ENCODE measurements at regions not wholly inside any gene's neighbourhood (a gene's known extent, or its start where the extent isn't known, plus 50 kb on each side); places are given as distances from the start of the nearest gene placed in this dataset.

DNA sequence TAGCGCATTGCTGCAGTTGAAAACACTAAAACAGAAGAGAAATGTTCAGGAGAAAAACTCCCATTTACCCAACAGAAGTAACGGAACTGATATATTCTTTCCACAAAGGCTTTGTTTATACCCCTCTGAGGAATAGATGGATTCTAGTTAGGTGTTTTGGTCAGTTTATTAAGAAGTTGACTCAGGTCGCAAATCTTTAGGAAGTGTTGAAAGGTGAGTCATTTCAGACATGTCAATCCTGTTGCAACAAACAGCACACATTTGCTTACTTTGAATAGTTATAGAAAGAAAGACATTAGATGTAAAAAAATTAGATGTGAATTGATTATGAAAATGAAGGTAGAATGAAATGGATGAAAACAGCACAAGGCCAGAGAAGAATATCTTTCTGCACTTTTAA, 941.0 kb downstream of the KCNJ2 start:
- no peak for DNase-seq

- DNase-seq = no peak
These were observed 942.1 kb downstream of the KCNJ2 start for GRCh38 chr17:71111460-71111859.

DNA sequence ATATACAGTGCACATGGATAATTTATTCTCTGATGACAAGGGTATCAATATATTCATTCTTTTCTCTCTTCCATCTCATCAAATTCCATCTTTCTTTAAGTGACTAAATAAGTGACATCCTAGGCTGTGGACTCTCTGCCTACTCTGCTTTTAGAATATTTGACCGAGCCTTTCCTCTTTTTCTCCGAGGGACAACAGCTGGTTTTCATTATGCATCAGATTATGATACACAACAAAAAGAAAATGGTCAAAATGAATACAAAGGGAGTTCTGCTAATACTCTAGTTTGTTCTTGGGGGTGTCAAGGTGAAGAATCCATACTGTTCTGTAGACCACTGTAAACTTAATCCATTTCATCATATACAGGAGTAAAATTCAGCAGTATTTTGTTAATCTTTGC, 942.6 kb downstream of the KCNJ2 start:
- no peak for DNase-seq

DNA sequence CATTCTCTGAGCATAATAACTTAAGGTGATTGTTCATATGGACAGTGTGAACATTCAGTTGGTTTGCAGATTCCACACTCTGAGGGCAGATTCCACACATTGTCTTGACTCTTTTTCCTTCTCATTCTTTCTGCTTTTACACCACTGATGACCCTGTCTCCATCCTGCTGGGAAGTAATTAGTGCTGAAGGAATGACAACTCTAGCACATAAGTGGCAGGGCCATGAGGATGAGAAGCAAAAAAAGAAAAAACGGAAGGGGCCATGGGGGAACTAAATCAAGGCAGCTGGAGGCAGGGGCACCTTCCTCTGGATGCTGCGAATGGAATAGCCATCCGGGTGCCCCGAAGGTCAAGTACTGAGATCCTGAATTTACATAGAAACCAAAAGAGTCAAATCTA, 944.0 kb downstream of the KCNJ2 start:
- no peak for DNase-seq

DNA sequence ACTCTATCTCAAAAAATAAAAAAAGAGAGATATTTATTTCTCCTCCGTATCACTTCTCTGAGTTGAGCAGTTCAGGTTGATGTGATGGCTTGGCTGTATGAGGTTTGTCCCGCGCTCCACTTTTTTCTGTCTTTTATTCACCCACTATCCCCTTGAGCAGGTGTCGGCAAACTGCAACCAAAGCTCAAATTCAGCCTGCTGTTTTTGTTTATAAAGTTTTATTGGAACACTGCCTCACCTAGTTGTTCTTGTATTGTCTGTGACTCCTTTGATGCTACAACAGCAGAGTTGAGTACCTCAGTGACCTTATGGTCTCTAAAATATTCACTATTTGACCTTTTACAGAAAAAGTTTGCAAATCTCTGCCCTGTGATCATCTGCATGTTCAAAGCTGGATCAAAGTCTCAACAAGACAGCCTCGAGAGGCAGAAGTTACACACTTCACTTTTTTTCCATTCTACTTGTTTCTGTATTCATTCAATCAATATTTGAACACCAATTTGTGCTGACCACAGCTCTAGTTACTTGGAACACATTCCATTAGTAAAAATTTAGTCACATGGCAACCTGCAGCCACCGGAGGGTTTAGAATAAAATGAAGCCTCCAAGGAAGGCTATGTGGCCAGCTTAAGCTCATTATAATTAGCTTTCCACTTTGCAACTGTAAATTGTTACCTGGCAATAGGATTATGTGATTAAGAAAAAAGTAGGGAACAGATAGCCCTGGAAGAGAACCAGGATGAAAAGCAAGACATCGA, 945.8 kb downstream of the KCNJ2 start:
- no peak for DNase-seq

- no peak for DNase-seq
These were observed 946.3 kb downstream of the KCNJ2 start for GRCh38 chr17:71115669-71115972.

DNA sequence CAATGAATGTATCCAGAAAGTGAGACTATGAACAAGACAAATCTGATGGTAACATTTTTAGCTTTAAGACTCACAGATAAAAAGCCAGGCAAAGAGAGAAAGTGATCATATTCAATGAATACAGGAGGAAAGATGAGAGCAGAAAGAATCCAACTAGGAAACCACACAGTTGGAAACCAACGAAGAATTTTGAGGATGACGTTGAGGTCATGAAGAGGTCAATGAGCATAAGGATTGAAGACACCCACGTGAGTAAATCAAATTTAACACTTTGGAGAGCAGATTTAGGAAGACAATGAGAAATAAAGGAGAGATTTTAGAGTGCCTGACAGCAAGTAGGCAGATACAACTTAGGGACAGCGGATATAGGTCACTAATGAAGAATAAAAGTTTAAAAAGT, 948.1 kb downstream of the KCNJ2 start:
- no peak for DNase-seq

- DNase-seq = no peak
These were observed 948.7 kb downstream of the KCNJ2 start for GRCh38 chr17:71118039-71118438.

DNA sequence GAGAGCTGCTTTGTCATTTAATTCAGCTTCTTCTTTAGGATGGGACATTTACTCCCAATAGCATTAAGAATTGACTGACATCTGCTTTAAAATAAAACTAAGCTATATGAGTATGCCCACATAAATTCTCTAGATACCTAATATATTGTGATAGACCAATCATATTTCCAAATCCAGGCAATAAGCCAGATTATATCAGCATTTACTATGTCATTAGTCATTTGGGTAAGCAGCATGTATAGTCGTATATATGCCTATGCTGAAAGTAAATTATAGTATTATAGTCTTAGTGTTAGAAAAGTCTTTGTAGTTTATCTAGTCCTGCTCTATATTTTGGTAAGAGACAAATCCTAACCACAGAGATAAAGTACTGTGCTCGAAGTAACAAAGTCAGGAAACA, 958.1 kb downstream of the KCNJ2 start:
- DNase-seq = no peak

- no peak for DNase-seq
These were observed 973.0 kb downstream of the KCNJ2 start for GRCh38 chr17:71142333-71142732.

GRCh38 chr17:71145486-71145885, 975.3 kb upstream of the SOX9 start:
- no peak for DNase-seq

DNA sequence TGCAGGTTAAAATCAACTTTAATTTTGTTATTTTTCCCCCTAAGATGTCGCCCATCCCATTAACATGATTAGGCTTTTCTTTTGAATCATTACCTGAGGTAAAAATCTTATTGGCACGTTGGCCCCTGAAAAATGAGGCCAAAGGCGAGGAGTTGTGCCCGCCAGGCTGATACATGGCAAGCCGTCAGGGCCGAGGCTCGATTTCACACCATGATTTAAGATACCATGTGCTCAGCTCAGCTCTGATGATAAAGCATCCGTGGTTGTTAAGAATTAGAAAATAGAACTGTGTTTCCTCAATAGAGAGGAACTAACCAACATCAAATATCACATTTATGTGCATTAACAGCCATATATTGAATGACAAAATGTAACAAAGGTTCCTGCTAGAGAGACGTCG, 972.9 kb upstream of the SOX9 start:
- DNase-seq = no peak

GRCh38 chr17:71149607-71150006, 971.2 kb upstream of the SOX9 start:
- DNase-seq = no peak

DNA sequence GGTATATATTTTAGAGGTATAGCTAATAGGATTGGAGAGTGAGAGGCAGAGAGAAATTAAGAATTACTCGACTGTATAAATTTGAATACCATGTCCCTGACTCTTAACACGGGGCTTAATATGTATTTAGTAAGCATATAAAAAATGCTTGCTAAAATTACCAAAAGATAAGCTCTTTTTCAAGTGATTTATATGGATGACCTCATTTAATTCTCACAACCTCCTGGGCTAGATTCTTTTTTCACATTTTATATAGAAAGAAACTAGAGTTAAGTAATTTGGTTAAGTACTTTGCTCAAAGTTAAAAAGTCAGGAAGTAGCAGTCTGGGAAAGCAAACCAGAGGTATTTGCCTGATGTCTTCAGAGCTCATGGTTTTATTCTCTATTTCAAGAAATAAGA, 963.5 kb upstream of the SOX9 start:
- DNase-seq = no peak

DNA sequence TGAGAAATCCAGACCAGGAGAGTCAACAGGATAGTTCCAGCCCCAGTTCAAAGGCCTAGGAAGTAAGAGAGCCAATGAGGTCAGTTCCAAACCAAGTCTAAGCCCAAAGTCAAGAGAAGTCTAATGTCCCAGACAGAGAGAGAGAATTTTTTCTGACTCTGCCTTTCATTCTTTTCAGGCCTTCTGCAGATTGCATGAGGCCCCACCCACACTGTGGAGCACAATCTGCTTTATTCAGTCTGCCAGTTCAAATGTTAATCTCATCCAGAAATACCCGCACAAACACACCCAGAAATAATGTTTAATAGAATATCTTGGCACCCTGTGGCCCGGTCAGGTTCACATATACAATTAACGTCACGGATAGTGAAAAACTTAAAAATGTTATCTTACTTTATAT, 962.4 kb upstream of the SOX9 start:
- DNase-seq = no peak

DNA sequence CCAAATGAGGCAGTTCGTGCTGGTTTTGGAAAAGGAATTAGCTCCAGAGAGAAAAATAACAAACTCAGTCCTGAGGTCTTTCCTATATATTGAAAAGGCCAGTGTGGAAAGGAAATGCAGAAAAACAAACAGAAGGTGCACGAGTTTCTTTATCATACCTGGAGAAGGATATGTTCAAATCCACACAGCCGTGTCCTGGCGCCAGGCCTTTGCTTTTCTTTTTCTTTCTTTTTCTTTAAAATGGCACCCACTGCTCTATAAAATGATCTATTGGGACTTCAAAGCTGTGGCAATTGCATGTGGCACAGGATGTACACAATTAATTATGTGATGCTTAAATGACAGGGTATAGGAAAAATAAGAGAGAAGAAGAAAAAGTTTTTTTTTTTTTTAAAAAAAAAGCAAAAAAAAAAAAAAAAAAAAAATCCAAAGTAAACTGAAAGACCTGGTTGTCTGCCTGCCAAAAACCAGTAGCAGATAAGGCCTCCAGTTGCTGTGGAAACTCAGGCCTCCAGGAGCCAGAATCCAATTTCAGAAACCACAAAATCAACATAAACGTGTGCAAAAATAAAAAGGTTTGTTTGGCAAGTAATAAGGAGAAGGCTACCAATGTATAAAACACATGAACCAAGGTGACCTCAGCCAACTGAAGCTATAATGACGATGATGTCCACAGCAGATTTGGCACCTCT, 957.6 kb upstream of the SOX9 start:
- DNase-seq = no peak

DNA sequence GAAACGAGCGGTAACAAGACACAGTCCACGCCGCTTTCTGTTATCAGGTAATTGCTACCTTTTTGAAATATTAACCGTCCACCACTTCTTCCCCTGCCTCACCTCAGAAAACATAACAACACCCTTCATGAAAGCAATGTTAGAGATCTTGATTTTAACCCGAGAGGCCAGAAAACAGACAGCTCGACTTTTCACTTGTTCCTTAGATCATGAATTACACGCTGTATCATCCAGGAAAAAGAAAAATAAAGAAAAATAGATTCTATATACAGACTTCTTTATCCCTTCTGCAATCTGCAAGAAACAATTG, 957.1 kb upstream of the SOX9 start:
- no peak for DNase-seq

GRCh38 chr17:71164561-71164960, 956.3 kb upstream of the SOX9 start:
- no peak for DNase-seq

DNA sequence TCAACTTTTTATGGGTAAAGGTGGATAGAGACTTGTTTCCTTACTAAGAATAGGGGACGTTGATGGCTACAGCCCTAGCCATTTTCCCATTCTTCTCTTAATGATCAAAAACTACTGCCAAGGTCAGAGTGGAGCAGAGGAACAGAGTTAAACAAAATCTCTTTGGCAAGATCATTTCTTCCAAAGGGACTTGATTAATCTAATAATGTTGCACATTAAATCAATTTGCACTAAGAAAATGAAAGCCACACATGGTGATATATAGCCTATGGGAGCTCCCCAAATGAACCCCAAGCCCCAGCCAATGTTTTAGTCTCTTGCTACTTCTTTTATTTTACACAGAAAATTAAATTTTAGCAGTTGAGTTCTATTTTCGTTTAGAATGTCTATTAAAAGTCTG, 954.5 kb upstream of the SOX9 start:
- DNase-seq = no peak

DNA sequence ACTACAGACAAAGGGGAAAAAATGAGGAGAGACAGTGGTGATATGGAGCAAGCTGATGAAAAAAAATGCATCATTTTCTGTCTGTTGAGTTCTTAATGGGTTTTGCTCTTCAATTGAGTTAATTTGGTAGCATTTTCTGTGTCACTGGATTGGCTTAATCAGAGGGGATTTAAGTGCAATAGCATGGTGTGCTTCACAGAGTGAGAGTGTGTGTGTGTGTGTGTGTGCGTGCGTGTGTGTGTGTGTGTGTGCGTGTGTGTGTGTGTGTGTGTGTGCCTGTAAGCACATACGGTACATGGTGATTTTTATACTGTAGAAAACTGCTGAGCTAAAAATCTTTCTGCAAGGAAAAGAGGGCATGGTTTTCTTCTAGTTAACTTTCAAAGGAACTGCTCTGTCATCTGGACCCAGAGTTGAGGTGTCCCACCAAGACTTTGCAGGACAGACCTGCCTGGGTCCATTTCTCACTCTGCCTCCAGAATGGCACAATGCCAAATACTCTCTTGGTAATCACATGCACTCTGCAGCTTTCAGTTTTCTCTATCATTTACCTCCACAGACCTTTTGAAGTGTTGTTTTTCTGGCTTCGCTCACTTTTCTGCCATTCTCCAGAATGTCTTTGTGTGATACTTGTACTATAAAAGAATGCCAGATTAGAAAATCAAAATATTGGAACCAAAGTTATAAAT, 952.6 kb upstream of the SOX9 start:
- no peak for DNase-seq

- DNase-seq = no peak
These were observed 950.8 kb upstream of the SOX9 start for GRCh38 chr17:71170070-71170469.

DNA sequence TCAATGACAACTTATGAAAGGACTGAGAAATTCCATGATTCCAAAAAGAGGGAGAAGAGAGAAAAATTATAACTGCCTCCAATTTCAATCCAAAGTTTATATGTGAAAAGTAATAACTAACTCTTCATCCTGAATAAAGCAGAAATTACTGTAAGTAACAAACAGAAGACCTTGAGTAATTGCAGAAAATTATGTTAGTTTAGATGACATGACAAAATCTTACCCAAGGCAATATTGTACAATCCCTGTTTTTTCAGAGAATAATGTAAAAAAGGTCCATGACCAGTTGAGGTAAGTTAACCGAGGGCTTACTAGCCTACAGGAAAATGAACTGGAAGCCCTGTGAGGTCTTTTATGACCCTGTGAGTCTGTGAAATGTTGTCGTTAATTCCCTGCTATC, 949.5 kb upstream of the SOX9 start:
- no peak for DNase-seq

DNA sequence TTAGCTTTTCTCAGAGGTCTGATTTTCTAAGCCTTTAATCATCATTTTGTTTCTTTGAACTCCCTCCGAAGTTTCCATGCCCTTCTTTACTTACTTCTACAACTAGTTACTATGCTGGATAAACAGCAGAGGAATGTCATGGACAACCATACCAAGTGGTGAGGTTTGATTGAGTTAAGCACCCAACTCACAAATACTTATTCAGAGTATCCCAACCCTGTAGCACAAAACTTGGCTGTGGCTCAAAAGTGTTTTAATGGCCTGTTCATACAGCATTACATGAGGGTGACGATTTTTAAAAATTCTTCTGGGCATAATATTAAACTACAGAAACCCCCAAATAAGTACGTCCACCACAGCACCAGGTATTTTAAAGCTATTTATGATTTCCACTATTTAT, 946.8 kb upstream of the SOX9 start:
- DNase-seq = no peak

GRCh38 chr17:71176331-71176730, 944.5 kb upstream of the SOX9 start:
- no peak for DNase-seq
